ENCODE measurements at regions not wholly inside any gene's neighbourhood (a gene's known extent, or its start where the extent isn't known, plus 50 kb on each side); places are given as distances from the start of the nearest gene placed in this dataset.
"Not testable (repeated sequence)": the region's sequence is repeated elsewhere in the genome, so short reads cannot be mapped to it uniquely, and the experiment has no call there.

GRCh38 chr1:65082346-65083040, 65.5 kb upstream of the AK4 start:
- Histone ChIP-seq H3K27me3 (no peaks in the 10 kb centered on the region), H3K27ac (no peak overlapping the region), H3K9me3 (no peaks in the 10 kb centered on the region), H3K4me3 (no peak overlapping the region), H3K4me1 (no peaks in the 10 kb centered on the region), H3K36me3 (no peaks in the 10 kb centered on the region)
- no peak for TF ChIP-seq POLR2A (IDR thresholded peaks at IDR 0.05)
- TF ChIP-seq EP300 (IDR thresholded peaks at IDR 0.05), result no peak
- TF ChIP-seq POLR2AphosphoS5 (IDR thresholded peaks at IDR 0.05), result no peak
- no peak for TF ChIP-seq CTCF (IDR thresholded peaks at IDR 0.05)
- intact Hi-C loops (cut with DNase I), result no loop called here
- 94 to 95% methylated on average over 6 of the region's 6 CpGs for WGBS, 2 donors
- no peak for DNase-seq

GRCh38 chr1:65083263-65083896, 64.6 kb upstream of the AK4 start:
- no peak for TF ChIP-seq POLR2A (IDR thresholded peaks at IDR 0.05)
- no peak for TF ChIP-seq CTCF (IDR thresholded peaks at IDR 0.05)
- no peaks in the 10 kb centered on the region for H3K9me3 ChIP-seq
- no peaks in the 10 kb centered on the region for H3K27me3 ChIP-seq
- no peak overlapping the region for H3K4me3 ChIP-seq
- DNase-seq, result no peak
- WGBS, 2 donors, result 75 to 84% methylated on average over 4 of the region's 4 CpGs
- no peak overlapping the region for H3K27ac ChIP-seq
- no peaks in the 10 kb centered on the region for H3K4me1 ChIP-seq
- H3K36me3 ChIP-seq, result no peaks in the 10 kb centered on the region
- intact Hi-C loops (cut with DNase I), result no loop called here

- intact Hi-C loops (cut with DNase I), result no loop called here
- no peaks in the 10 kb centered on the region for H3K4me1 ChIP-seq
- no peak for DNase-seq
- no peaks in the 10 kb centered on the region for H3K9me3 ChIP-seq
- no peak overlapping the region for H3K27ac ChIP-seq
- no peak for TF ChIP-seq POLR2AphosphoS5 (IDR thresholded peaks at IDR 0.05)
- no peaks in the 10 kb centered on the region for H3K36me3 ChIP-seq
- H3K27me3 ChIP-seq, result no peaks in the 10 kb centered on the region
- 82 to 91% methylated on average over 2 of the region's 2 CpGs for WGBS, 2 donors
- no peak overlapping the region for H3K4me3 ChIP-seq
These were observed 63.9 kb upstream of the AK4 start for GRCh38 chr1:65084066-65084465.

- H3K9me3 ChIP-seq; H3K36me3 ChIP-seq; H3K27me3 ChIP-seq; intact Hi-C loops (cut with DNase I); DNase-seq; H3K27ac ChIP-seq; H3K4me1 ChIP-seq; H3K4me3 ChIP-seq: not testable (repeated sequence)
These were observed 60.5 kb upstream of the AK4 start for GRCh38 chr1:65087519-65087918.

GRCh38 chr1:65090406-65090805, 57.6 kb upstream of the AK4 start:
- H3K36me3 ChIP-seq, result no peaks in the 10 kb centered on the region
- H3K4me1 ChIP-seq, result no peaks in the 10 kb centered on the region
- intact Hi-C loops (cut with DNase I), result no loop called here
- 19 to 53% methylated on average over 4 of the region's 4 CpGs for WGBS, 2 donors
- no peak for TF ChIP-seq POLR2A (IDR thresholded peaks at IDR 0.05)
- TF ChIP-seq POLR2AphosphoS5 (IDR thresholded peaks at IDR 0.05), result no peak
- no peak for TF ChIP-seq EP300 (IDR thresholded peaks at IDR 0.05)
- TF ChIP-seq CTCF (IDR thresholded peaks at IDR 0.05), result no peak
- H3K27ac ChIP-seq, result no peak overlapping the region
- no peaks in the 10 kb centered on the region for H3K9me3 ChIP-seq
- DNase-seq, result no peak
- no peaks in the 10 kb centered on the region for H3K27me3 ChIP-seq
- no peak overlapping the region for H3K4me3 ChIP-seq

GRCh38 chr1:65092691-65093090, 55.3 kb upstream of the AK4 start:
- no peaks in the 10 kb centered on the region for H3K36me3 ChIP-seq
- H3K9me3 ChIP-seq, result no peaks in the 10 kb centered on the region
- H3K4me3 ChIP-seq, result no peak overlapping the region
- intact Hi-C loops (cut with DNase I), result no loop called here
- TF ChIP-seq POLR2AphosphoS5 (IDR thresholded peaks at IDR 0.05) (no peak), POLR2A (IDR thresholded peaks at IDR 0.05) (no peak), EP300 (IDR thresholded peaks at IDR 0.05) (no peak), CTCF (IDR thresholded peaks at IDR 0.05) (no peak)
- no peaks in the 10 kb centered on the region for H3K27me3 ChIP-seq
- no peak for DNase-seq
- 87 to 95% methylated on average over 2 of the region's 2 CpGs for WGBS, 2 donors
- H3K27ac ChIP-seq, result no peak overlapping the region
- H3K4me1 ChIP-seq, result no peaks in the 10 kb centered on the region

Measured in sigmoid colon (tissue), 6 donors.